Activated CD8-positive, alpha-beta memory T cell treated with anti-CD3 and anti-CD28 coated beads for 36 hours (primary cell): ENCODE measurements at regions not wholly inside any gene's neighbourhood (a gene's known extent, or its start where the extent isn't known, plus 50 kb on each side); places are given as distances from the start of the nearest gene placed in this dataset.

Experiments
- CTCF ChIA-PET: fragments of 350-600 bp; sonication (Branson Sonifier 250); formaldehyde crosslinking; loops from one replicate; lab custom pipeline; 2021; ENCODE audit warnings: antibody characterized with exemption; lab: Charles Lee
- POLR2A ChIA-PET: fragments of 350-600 bp; sonication (Branson Sonifier 250); formaldehyde crosslinking; loops from one replicate; lab custom pipeline; 2021; ENCODE audit warnings: antibody characterized with exemption; lab: Charles Lee

GRCh38 chr15:77783636-77784035 is 150.9 kb upstream of the LINGO1 start:
- CTCF ChIA-PET, result interaction anchor here (1.3 kb wide), 1 partner anchor 150 kb away, joined by 3 read pairs; no protein-coding TSS in a partner anchor
- POLR2A ChIA-PET, result no interaction called here

GRCh38 chr15:77782691-77783090 is 150.0 kb upstream of the LINGO1 start:
- POLR2A ChIA-PET, result no interaction called here
- CTCF ChIA-PET, result no interaction called here

- ChIA-PET POLR2A (no interaction called here), CTCF (no interaction called here)
These were observed 149.2 kb upstream of the LINGO1 start for GRCh38 chr15:77781946-77782240.

GRCh38 chr15:77781151-77781945 is 148.6 kb upstream of the LINGO1 start:
- ChIA-PET CTCF (no interaction called here), POLR2A (no interaction called here)

- CTCF ChIA-PET, result no interaction called here
- POLR2A ChIA-PET, result no interaction called here
These were observed 146.1 kb upstream of the LINGO1 start for GRCh38 chr15:77778802-77779201.

- POLR2A ChIA-PET, result no interaction called here
- CTCF ChIA-PET, result interaction anchor here (1.1 kb wide), 1 partner anchor 9 kb away, joined by 3 read pairs; no protein-coding TSS in a partner anchor
These were observed 143.1 kb upstream of the LINGO1 start for GRCh38 chr15:77775837-77776236.

- POLR2A ChIA-PET, result no interaction called here
- CTCF ChIA-PET, result interaction anchor here (1.1 kb wide), 1 partner anchor 10 kb away, joined by 3 read pairs; no protein-coding TSS in a partner anchor
These were observed 142.7 kb upstream of the LINGO1 start for GRCh38 chr15:77775373-77775772.

GRCh38 chr15:77774350-77774749 is 141.6 kb upstream of the LINGO1 start:
- POLR2A ChIA-PET, result no interaction called here

GRCh38 chr15:77773903-77774302 is 141.2 kb upstream of the LINGO1 start:
- ChIA-PET CTCF (no interaction called here), POLR2A (no interaction called here)

More at GRCh38 chr15:77774350-77774749, 141.6 kb upstream of the LINGO1 start:
- CTCF ChIA-PET, result no interaction called here

GRCh38 chr15:77772641-77773402 is 140.1 kb upstream of the LINGO1 start:
- CTCF ChIA-PET, result no interaction called here
- POLR2A ChIA-PET, result no interaction called here

- POLR2A ChIA-PET, result no interaction called here
These were observed 138.9 kb upstream of the LINGO1 start for GRCh38 chr15:77771616-77772015.

GRCh38 chr15:77769700-77770099 is 137.0 kb upstream of the LINGO1 start:
- CTCF ChIA-PET, result no interaction called here
- POLR2A ChIA-PET, result no interaction called here

More at GRCh38 chr15:77771616-77772015, 138.9 kb upstream of the LINGO1 start:
- CTCF ChIA-PET, result no interaction called here

- ChIA-PET CTCF (no interaction called here), POLR2A (no interaction called here)
These were observed 135.9 kb upstream of the LINGO1 start for GRCh38 chr15:77768521-77769078.

- ChIA-PET POLR2A (no interaction called here), CTCF (no interaction called here)
These were observed 135.4 kb upstream of the LINGO1 start for GRCh38 chr15:77768107-77768506.

GRCh38 chr15:77764095-77764494 is 131.4 kb upstream of the LINGO1 start:
- CTCF ChIA-PET, result no interaction called here
- POLR2A ChIA-PET, result no interaction called here

GRCh38 chr15:77762747-77763355 is 130.1 kb upstream of the LINGO1 start:
- ChIA-PET POLR2A (no interaction called here), CTCF (no interaction called here)

- ChIA-PET CTCF (no interaction called here), POLR2A (no interaction called here)
These were observed 127.3 kb upstream of the LINGO1 start for GRCh38 chr15:77759896-77760592.

- ChIA-PET CTCF (interaction anchor here (0.6 kb wide), 1 partner anchor 355 kb away, joined by 3 read pairs; no protein-coding TSS in a partner anchor), POLR2A (no interaction called here)
These were observed 121.2 kb upstream of the LINGO1 start for GRCh38 chr15:77753939-77754338.

GRCh38 chr15:77753281-77753873 is 120.7 kb upstream of the LINGO1 start:
- ChIA-PET CTCF (interaction anchor here (0.6 kb wide), 1 partner anchor 356 kb away, joined by 3 read pairs; no protein-coding TSS in a partner anchor), POLR2A (no interaction called here)
